COLO668 (cell line): ENCODE measurements at regions not wholly inside any gene's neighbourhood (a gene's known extent, or its start where the extent isn't known, plus 50 kb on each side); places are given as distances from the start of the nearest gene placed in this dataset.

Experiments used
- DNase-seq: peaks from one replicate; lab custom pipeline; 2025; ENCODE audit not compliant: unreplicated experiment; lab: John Stamatoyannopoulos, UW

- no peak for DNase-seq
Measured at GRCh38 chr3:124526601-124527000, 203.7 kb upstream of the UMPS start.

DNA sequence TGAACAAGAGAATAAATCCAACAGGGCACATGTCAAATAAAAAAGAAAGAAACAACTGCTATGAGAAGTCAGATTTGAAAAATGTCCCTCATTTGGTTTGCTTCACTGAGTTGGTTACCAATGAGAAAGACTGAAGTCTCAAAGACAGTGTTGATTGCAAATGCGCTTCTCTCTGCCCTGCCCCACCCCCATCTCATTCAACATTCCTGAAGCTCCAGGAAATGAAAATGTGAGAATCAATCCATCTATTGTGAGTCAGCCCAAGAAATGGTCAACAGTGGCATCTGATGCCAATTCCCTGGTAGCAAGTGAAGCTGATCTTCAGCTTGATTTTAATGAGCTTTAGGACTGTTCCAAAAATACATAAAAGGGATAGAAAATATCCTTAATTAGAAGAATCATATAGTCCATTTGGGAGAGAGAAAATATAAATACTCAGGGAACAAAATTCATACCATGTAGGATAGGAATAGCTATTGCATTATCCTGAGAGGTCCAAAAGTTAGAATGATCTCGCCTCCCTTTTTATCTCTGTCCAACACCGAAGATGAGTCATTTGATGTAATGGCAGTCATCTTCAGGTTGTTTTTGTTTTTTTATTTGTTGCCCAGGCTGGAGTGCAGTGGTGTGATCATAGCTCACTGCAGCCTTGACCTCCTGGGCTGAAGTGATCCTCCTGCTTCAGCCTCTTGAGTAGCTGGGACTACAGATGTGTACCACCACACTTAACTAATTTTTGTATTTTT, 200.3 kb upstream of the UMPS start:
- DNase-seq = peak; percentile 28

DNA sequence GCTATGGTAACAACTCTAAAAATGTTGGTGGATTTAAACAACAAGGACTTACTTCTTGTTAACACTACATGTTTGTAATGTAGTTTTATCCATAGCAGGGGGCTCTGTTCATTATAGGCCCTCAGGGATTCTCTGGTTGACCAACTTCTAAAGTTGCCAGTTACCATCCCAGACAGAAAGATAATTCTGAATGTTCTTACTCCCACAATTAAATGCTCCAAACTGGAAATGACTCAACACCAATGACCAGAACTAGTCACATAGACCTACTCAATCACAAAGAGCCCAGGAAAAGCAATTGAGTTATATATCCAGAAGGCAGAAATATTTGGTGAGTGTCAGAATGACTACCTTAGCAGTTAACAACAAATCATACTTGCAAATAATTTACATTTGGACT, 199.3 kb upstream of the UMPS start:
- no peak for DNase-seq

DNA sequence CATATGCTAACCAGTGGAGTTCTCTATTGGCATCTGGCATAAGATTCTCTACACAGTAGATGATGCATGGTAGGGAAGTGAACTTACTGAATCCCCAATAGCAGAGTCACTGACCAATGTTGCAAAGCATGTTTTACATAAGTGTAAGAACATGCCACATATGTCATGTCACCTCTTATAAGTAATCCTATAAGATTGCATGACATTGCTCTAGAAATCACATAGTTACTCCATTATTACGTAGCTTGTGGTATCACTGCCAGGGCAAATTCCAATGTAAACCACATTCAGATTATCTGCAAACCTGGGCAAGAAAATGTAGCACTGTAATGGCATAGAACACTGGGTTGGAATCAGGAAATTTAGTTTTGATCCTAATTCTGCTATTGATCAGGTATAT, 198.2 kb upstream of the UMPS start:
- no peak for DNase-seq

DNA sequence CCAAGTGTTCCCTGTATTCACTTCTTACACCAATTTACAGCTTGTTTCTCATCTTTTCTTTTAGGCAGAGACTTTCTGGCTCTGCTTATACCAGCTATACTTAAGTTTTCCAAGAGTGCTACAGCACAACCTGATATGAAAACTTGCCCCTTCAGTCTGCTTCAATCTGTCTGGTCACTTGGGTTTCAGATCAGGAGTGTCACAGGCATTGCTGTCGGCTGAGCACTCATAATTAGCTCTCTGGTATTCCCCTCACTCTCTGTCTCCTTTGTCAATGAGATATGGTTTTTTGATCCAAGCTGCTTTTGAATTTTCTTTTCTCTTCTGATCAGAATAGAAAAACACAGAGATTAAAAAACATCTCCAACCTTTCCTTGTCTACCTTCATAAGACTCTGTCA, 194.9 kb upstream of the UMPS start:
- no peak for DNase-seq

DNA sequence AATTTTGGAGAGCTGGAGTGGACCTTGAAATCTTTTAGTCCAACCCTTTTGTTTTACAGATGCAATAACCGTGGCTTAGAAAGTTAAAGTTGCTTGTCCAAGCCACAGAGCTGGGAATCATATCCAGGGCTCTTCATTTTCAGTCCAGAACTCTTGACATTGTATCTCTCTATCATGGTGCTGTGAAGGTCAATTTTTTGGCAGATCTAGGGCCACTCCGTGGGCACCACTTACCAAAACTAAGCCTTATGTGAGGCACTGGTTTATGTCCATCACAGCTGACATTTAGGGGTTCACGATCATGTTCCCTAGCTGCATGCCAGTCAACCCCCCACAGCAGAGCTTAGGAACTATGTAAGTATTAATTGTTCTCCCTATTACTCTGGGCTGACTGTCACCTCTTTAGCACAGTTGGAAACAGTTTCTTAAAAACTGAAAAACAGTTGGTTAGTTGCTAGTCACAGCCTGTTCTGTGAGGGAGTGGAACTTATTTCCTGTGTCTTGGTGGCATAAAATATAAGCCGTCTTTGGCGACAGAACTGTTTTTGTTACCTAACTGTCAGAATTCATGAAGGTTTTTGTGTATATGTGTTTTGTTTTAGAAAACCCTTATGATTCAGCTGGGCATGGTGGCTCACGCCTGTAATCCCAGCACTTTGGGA, 189.6 kb upstream of the UMPS start:
- DNase-seq = no peak

DNA sequence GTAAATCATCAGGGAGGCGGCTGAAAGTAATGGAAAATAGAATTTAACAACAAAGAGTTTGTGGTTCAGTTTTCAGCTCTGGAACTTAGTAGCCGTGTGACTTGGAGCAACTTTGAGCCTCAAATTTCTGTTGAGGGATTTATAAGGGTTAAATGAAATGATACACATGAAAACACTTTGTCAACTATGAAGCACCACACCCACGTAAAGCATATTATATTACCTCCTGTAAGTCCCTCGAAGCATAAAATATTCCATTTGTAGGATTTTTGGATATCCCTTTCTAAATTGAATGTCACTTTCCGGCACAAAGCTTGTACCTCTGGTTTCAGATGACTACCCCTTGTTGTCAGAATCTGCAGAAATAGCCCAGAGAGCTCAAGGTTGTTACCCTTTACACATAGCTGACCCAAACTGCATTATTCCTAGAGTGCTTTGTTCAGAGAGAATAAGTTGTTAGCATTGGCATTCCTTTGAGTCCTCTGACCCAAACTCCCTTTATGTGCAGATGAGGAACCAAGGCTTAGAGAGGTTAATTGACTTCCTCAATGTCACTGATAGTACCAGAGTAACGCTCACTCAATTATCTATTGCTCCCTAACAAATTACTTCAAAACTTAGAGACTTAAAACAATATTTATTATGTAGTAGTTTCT, 187.9 kb upstream of the UMPS start:
- no peak for DNase-seq

DNA sequence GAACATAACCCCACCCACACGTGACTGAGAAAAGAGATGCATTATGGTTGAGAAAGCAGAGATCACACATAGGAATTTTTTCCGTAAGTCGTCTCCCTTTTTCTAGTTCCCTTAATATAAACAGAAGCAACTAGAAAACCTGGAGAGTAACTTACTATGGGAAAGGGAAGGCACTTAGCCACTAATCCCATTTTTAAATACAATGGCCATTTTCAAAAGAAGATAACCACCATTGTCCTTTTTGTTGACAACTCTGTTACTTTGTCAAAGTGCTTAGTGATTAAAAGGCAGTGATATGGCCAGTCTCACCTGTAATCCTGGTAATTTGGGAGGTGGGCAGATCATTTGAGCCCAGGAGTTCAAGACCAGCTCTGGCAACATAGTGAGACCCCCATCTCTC, 184.4 kb upstream of the UMPS start:
- DNase-seq = no peak

GRCh38 chr3:124552224-124552623, 178.0 kb upstream of the UMPS start:
- DNase-seq = peak; percentile 63

DNA sequence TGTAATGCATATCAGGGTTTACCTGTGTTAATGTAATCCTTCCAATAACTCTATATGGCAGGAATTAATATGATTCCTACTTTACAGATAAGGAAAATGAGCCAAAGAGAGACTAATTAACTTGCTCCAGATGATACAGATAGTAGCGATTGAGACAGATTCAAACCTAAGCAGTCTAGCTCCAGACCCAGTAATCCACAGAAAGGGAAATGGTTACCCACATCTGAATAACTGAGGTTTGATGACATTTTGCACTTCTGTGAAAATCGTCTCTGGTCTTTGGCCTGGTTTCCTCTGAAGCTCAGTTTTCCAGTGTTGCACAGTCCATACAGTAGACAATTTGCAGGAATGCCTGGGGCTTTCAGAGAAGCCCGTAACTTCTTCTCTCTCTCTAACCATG, 177.1 kb upstream of the UMPS start:
- DNase-seq = no peak

DNA sequence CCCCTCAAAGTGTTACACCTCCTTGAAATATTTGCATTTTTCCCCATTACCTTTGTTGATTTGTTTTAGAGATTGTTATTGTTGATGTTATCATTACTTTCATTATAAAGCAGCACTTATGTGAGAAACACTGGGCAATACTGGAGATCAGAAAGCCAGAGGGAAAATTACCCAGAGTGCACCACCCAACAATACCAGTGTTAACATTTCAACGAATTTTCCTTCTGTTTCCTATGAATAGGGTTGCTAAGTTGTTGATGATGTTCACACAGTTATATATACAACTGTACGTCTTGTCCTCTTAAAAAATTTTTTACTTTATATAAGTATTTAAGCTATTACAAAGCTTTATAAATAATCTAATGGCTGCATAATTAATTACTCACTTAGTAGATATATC, 173.6 kb upstream of the UMPS start:
- DNase-seq = no peak

GRCh38 chr3:124557433-124558232, 172.6 kb upstream of the UMPS start:
- no peak for DNase-seq

GRCh38 chr3:124558991-124559845, 171.0 kb upstream of the UMPS start:
- no peak for DNase-seq

- peak; percentile 51 for DNase-seq
Measured at GRCh38 chr3:124559846-124560574, 170.2 kb upstream of the UMPS start.

DNA sequence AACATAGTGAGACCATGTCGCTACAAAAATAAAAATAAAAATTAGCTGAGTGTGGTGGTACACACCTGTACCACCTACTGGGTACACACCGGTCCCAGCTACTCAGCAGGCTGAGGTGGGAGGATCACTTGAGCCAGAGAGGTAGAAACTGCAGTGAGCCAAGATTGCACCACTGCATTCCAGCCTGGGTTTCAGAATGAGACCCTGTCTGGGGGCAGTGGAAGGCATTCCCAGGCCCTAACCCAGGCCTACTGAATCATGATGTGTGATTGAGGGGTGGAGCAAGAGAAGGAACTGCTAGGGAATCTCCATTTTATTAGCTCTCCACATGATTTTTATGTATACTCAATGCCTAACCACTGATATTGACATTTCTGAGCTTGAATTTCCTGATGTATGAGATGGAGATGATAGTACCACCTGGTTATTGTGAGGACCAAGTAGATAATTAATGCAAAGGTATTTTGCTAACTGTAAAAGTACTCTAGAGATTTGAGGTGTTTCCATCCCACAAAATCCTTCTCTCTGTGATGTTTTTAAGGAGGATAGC, 169.5 kb upstream of the UMPS start:
- DNase-seq = no peak

DNA sequence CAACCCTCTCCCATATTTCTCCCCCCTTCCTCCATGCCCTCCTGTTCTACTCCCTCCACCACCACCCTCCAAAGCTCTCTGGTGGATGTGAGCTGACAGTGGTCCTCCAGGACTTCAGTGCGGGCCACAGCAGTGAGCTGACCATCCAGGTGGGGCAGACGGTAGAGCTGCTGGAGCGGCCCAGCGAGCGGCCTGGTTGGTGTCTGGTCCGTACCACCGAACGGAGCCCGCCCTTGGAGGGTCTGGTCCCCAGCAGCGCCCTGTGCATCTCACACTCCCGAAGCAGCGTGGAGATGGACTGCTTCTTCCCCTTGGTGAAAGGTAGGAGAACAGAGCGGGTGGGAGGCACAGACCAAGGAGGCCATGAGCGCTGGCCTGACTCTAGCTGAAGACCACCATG, 167.5 kb upstream of the UMPS start:
- no peak for DNase-seq

- no peak for DNase-seq
Measured at GRCh38 chr3:124563376-124563775, 166.9 kb upstream of the UMPS start.

GRCh38 chr3:124565013-124565412, 165.2 kb upstream of the UMPS start:
- DNase-seq = peak; percentile 52

- no peak for DNase-seq
Measured at GRCh38 chr3:124565551-124565950, 164.7 kb upstream of the UMPS start.

DNA sequence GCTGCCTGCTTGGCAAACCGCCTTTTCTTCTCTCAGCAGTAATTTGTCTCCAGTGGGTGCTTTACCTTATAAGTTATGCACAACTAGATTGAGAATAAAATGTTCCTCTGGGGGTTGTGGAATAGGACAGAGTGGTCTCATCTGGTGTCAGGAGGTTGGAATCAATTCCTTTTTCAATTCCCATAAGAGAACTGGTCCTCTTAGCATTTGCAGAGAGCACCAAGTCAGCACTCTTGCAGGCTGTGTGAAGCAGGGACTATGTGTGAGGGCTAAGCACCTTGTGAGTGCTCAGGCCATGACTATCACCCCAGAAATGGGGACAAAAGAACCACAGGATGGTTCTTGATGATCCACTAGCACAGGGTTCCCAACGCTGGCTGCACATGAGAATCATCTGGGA, 163.6 kb upstream of the UMPS start:
- DNase-seq = no peak
